GM23248 (cell line): ENCODE measurements at regions not wholly inside any gene's neighbourhood (a gene's known extent, or its start where the extent isn't known, plus 50 kb on each side); places are given as distances from the start of the nearest gene placed in this dataset.

Experiments used
- DNase-seq: peaks from one replicate; pipeline ENCODE4 v3.0.0-alpha.2; 2015
- H2AFZ ChIP-seq: fragments of 200-600 bp; sonication (generic); 2 replicates; pipeline ENCODE4 v1.6.1; 2016; ENCODE audit warnings: antibody characterized with exemption
- H3F3A ChIP-seq: fragments of 200-600 bp; sonication (generic); 2 replicates; pipeline ENCODE4 v1.6.1; 2016; ENCODE audit warnings: mild to moderate bottlenecking, antibody characterized with exemption, mixed run types; ENCODE audit not compliant: insufficient read depth
- H3K27ac ChIP-seq: fragments of 200-600 bp; sonication (generic); 2 replicates; pipeline ENCODE4 v1.5.1; 2016; ENCODE audit warnings: mild to moderate bottlenecking
- H3K27me3 ChIP-seq: fragments of 200-600 bp; sonication (generic); replicated peaks from 2 replicates; pipeline ENCODE4 v1.6.1; 2016; ENCODE audit warnings: mild to moderate bottlenecking; ENCODE audit not compliant: insufficient read depth
- H3K36me3 ChIP-seq: fragments of 200-600 bp; sonication (generic); 2 replicates; pipeline ENCODE4 v1.6.1; 2016; ENCODE audit warnings: low read depth, mild to moderate bottlenecking
- H3K4me1 ChIP-seq: fragments of 200-600 bp; sonication (generic); 2 replicates; pipeline ENCODE4 v1.6.1; 2016; ENCODE audit warnings: mild to moderate bottlenecking; ENCODE audit not compliant: insufficient read depth
- H3K4me2 ChIP-seq: fragments of 200-600 bp; sonication (generic); one replicate; pipeline ENCODE4 v1.6.1; 2016; ENCODE audit warnings: mild to moderate bottlenecking; ENCODE audit not compliant: unreplicated experiment
- H3K4me3 ChIP-seq: fragments of 200-600 bp; sonication (generic); 2 replicates; pipeline ENCODE4 v1.5.1; 2016; ENCODE audit warnings: mild to moderate bottlenecking
- H3K79me2 ChIP-seq: fragments of 200-600 bp; sonication (generic); 2 replicates; pipeline ENCODE4 v1.6.1; 2016; ENCODE audit warnings: mild to moderate bottlenecking; ENCODE audit not compliant: insufficient read depth
- H3K9ac ChIP-seq: fragments of 200-600 bp; sonication (generic); 2 replicates; pipeline ENCODE4 v1.6.1; 2016; ENCODE audit warnings: mild to moderate bottlenecking
- H3K9me2 ChIP-seq: fragments of 200-600 bp; sonication (generic); 2 replicates; pipeline ENCODE4 v1.6.1; 2016; ENCODE audit warnings: mixed run types, mild to moderate bottlenecking, moderate library complexity; ENCODE audit not compliant: insufficient read depth
- H3K9me3 ChIP-seq: fragments of 200-600 bp; sonication (generic); one replicate; pipeline ENCODE4 v1.6.1; 2017; ENCODE audit warnings: low read depth
- H4K20me1 ChIP-seq: fragments of 200-600 bp; sonication (generic); 2 replicates; pipeline ENCODE4 v1.6.0; 2016; ENCODE audit not compliant: insufficient read depth
- EZH2 ChIP-seq: fragments of 200-600 bp; sonication (generic); IDR thresholded peaks from 2 replicates; pipeline ENCODE4 v1.6.1; 2018; ENCODE audit warnings: antibody characterized with exemption, mild to moderate bottlenecking; ENCODE audit not compliant: insufficient read depth, poor library complexity, severe bottlenecking
- EZH2phosphoT487 ChIP-seq: fragments of 200-600 bp; sonication (generic); IDR thresholded peaks from 2 replicates; pipeline ENCODE4 v1.6.1; 2018; ENCODE audit warnings: antibody characterized with exemption, moderate library complexity, mild to moderate bottlenecking, low read depth; ENCODE audit not compliant: insufficient read depth
- WGBS, 2 experiments: methylation state at CpG; one replicate each; pipeline ENCODE4 v1.1.6; 2015 to 2017; ENCODE audit warnings: low lambda C conversion rate in 2 of 2, low coverage in 1 of 2; ENCODE audit errors: missing lambda C conversion rate in 2 of 2; 5-methylcytosine and 5-hydroxymethylcytosine counted together
- in situ Hi-C: fragments of 300-500 bp; cut with MboI; formaldehyde crosslinking; loops from 2 replicates; pipeline ENCODE4 v1.15.0; 2020

GRCh38 chr12:89943463-89943862 is 234.8 kb upstream of the ATP2B1 start:
- Histone ChIP-seq H4K20me1 (no peaks in the 10 kb centered on the region), H2AFZ (peak overlapping the region; percentile 26), H3K27me3 (no peaks in the 10 kb centered on the region), H3K4me2 (no peak overlapping the region), H3F3A (peaks cover 12% of the 10 kb centered on the region), H3K36me3 (no peaks in the 10 kb centered on the region), H3K79me2 (no peaks in the 10 kb centered on the region), H3K27ac (no peak overlapping the region), H3K9me3 (no peaks in the 10 kb centered on the region), H3K4me1 (peaks cover 30% of the 10 kb centered on the region), H3K9ac (no peak overlapping the region), H3K9me2 (no peaks in the 10 kb centered on the region), H3K4me3 (no peak overlapping the region)
- no peak for TF ChIP-seq EZH2
- in situ Hi-C loops: no loop called here
- DNase-seq: no peak

- H3K4me2 ChIP-seq: no peak overlapping the region
- no peak overlapping the region for H3K27ac ChIP-seq
- H4K20me1 ChIP-seq: no peaks in the 10 kb centered on the region
- H3K4me1 ChIP-seq: peaks cover 14% of the 10 kb centered on the region
- WGBS, 2 experiments: 96 to 100% methylated on average over 2 of the region's 2 CpGs
- no peak for TF ChIP-seq EZH2
- no peak for TF ChIP-seq EZH2phosphoT487
- H3K36me3 ChIP-seq: no peaks in the 10 kb centered on the region
- H3K9me3 ChIP-seq: no peaks in the 10 kb centered on the region
- H3K4me3 ChIP-seq: no peak overlapping the region
- H2AFZ ChIP-seq: no peak overlapping the region
- in situ Hi-C loops: no loop called here
- H3K79me2 ChIP-seq: no peaks in the 10 kb centered on the region
- no peaks in the 10 kb centered on the region for H3K27me3 ChIP-seq
- DNase-seq: no peak
- no peaks in the 10 kb centered on the region for H3K9me2 ChIP-seq
- no peak overlapping the region for H3K9ac ChIP-seq
- H3F3A ChIP-seq: no peaks in the 10 kb centered on the region
Measured at GRCh38 chr12:89941436-89941835, 232.8 kb upstream of the ATP2B1 start.

- no peak overlapping the region for H3K27ac ChIP-seq
- in situ Hi-C loops: no loop called here
- no peaks in the 10 kb centered on the region for H3K79me2 ChIP-seq
- H3K4me1 ChIP-seq: peaks cover 14% of the 10 kb centered on the region
- TF ChIP-seq EZH2phosphoT487: no peak
- no peak for TF ChIP-seq EZH2
- WGBS, 2 experiments: 90 to 100% methylated on average over 1 of the region's 1 CpG
- no peaks in the 10 kb centered on the region for H4K20me1 ChIP-seq
- no peak overlapping the region for H3K4me3 ChIP-seq
- H2AFZ ChIP-seq: no peak overlapping the region
- no peaks in the 10 kb centered on the region for H3F3A ChIP-seq
- H3K27me3 ChIP-seq: no peaks in the 10 kb centered on the region
- H3K4me2 ChIP-seq: no peak overlapping the region
- H3K9ac ChIP-seq: no peak overlapping the region
- no peak for DNase-seq
- no peaks in the 10 kb centered on the region for H3K36me3 ChIP-seq
- H3K9me2 ChIP-seq: no peaks in the 10 kb centered on the region
- no peaks in the 10 kb centered on the region for H3K9me3 ChIP-seq
Measured at GRCh38 chr12:89939522-89940215, 231.0 kb upstream of the ATP2B1 start.

- in situ Hi-C loops: no loop called here
- H3K36me3 ChIP-seq: no peaks in the 10 kb centered on the region
- H3K27ac ChIP-seq: no peak overlapping the region
- H3K9me2 ChIP-seq: no peaks in the 10 kb centered on the region
- H3K9me3 ChIP-seq: no peaks in the 10 kb centered on the region
- H3K4me2 ChIP-seq: no peak overlapping the region
- peaks cover 17% of the 10 kb centered on the region for H3K4me1 ChIP-seq
- no peak overlapping the region for H2AFZ ChIP-seq
- DNase-seq: no peak
- WGBS, 2 experiments: 62 to 63% methylated on average over 3 of the region's 3 CpGs
- TF ChIP-seq EZH2: no peak
- no peak for TF ChIP-seq EZH2phosphoT487
- H3K79me2 ChIP-seq: no peaks in the 10 kb centered on the region
- H4K20me1 ChIP-seq: no peaks in the 10 kb centered on the region
- peaks cover 14% of the 10 kb centered on the region for H3F3A ChIP-seq
- H3K9ac ChIP-seq: no peak overlapping the region
- H3K27me3 ChIP-seq: no peaks in the 10 kb centered on the region
- H3K4me3 ChIP-seq: no peak overlapping the region
Measured at GRCh38 chr12:89936631-89937030, 228.0 kb upstream of the ATP2B1 start.

- Histone ChIP-seq H3K79me2 (no peaks in the 10 kb centered on the region), H3K9ac (no peak overlapping the region), H3K36me3 (no peaks in the 10 kb centered on the region), H3K27me3 (no peaks in the 10 kb centered on the region), H3K27ac (no peak overlapping the region), H3F3A (peaks cover 14% of the 10 kb centered on the region), H4K20me1 (no peaks in the 10 kb centered on the region), H3K4me2 (no peak overlapping the region), H2AFZ (no peak overlapping the region), H3K4me3 (no peak overlapping the region), H3K9me3 (no peaks in the 10 kb centered on the region), H3K4me1 (peaks cover 17% of the 10 kb centered on the region), H3K9me2 (no peaks in the 10 kb centered on the region)
- no peak for DNase-seq
- WGBS, 2 experiments: 94 to 98% methylated on average over 6 of the region's 6 CpGs
- in situ Hi-C loops: no loop called here
- TF ChIP-seq EZH2: no peak
- no peak for TF ChIP-seq EZH2phosphoT487
Measured at GRCh38 chr12:89935850-89936249, 227.2 kb upstream of the ATP2B1 start.
